Keratinocyte (primary cell): ENCODE measurements at regions not wholly inside any gene's neighbourhood (a gene's known extent, or its start where the extent isn't known, plus 50 kb on each side); places are given as distances from the start of the nearest gene placed in this dataset.

Experiments used
- DNase-seq: peaks from one replicate; pipeline ENCODE4 v3.0.0-alpha.2; 2011; ENCODE audit warnings: low read depth, missing footprints, low spot score
- FAIRE-seq: peaks from 2 replicates; lab custom pipeline; 2011; peaks lifted over from hg19 to GRCh38; lab: Jason Lieb, UNC
- H2AFZ ChIP-seq: 2 replicates; pipeline ENCODE4 v1.6.0; 2012; ENCODE audit warnings: low read length, control low read depth, inconsistent platforms; ENCODE audit not compliant: control insufficient read depth
- H3K27ac ChIP-seq: 2 replicates; pipeline ENCODE4 v1.5.1; 2011; ENCODE audit warnings: low read length; ENCODE audit not compliant: control insufficient read depth, insufficient read depth
- H3K27me3 ChIP-seq: 3 replicates; pipeline ENCODE4 v1.6.0; 2011; ENCODE audit warnings: low read length; ENCODE audit not compliant: control insufficient read depth, insufficient read depth; ENCODE audit errors: extremely low read depth
- H3K36me3 ChIP-seq, 2 experiments: 2 replicates in 1 of 2; 3 replicates in 1 of 2; pipeline ENCODE4 v1.5.1; 2011; ENCODE audit warnings: low read length in 2 of 2, mild to moderate bottlenecking in 1 of 2; ENCODE audit not compliant: control insufficient read depth in 2 of 2, insufficient read depth in 2 of 2; ENCODE audit errors: extremely low read depth in 1 of 2
- H3K4me1 ChIP-seq: 3 replicates; pipeline ENCODE4 v1.5.1; 2011; ENCODE audit warnings: low read length; ENCODE audit not compliant: control insufficient read depth, insufficient read depth; ENCODE audit errors: extremely low read depth
- H3K4me2 ChIP-seq: 3 replicates; pipeline ENCODE4 v1.6.0; 2011; ENCODE audit warnings: low read depth, low read length; ENCODE audit not compliant: control insufficient read depth, insufficient read depth; ENCODE audit errors: extremely low read depth
- H3K4me3 ChIP-seq, 3 experiments: fragments of 200-600 bp in 1 of 3; sonication (generic) in 1 of 3; 2 replicates in 2 of 3; 3 replicates in 1 of 3; pipeline ENCODE4 v1.5.1; 2011 to 2016; ENCODE audit warnings: low read length in 3 of 3, mild to moderate bottlenecking in 3 of 3, control low read depth in 2 of 3, inconsistent platforms in 1 of 3, low read depth in 1 of 3, mixed read lengths in 1 of 3, mixed run types in 1 of 3, moderate library complexity in 1 of 3; ENCODE audit not compliant: control insufficient read depth in 2 of 3, insufficient read depth in 2 of 3; ENCODE audit errors: extremely low read depth in 1 of 3
- H3K79me2 ChIP-seq: 2 replicates; pipeline ENCODE4 v1.6.0; 2012; ENCODE audit warnings: low read length; ENCODE audit not compliant: control insufficient read depth, insufficient read depth
- H3K9ac ChIP-seq: 3 replicates; pipeline ENCODE4 v1.6.0; 2011; ENCODE audit warnings: low read length; ENCODE audit not compliant: control insufficient read depth, insufficient read depth; ENCODE audit errors: extremely low read depth
- H3K9me1 ChIP-seq: 3 replicates; pipeline ENCODE4 v1.6.0; 2011; ENCODE audit warnings: low read length; ENCODE audit not compliant: control insufficient read depth, insufficient read depth; ENCODE audit errors: extremely low read depth
- H3K9me3 ChIP-seq: 2 replicates; pipeline ENCODE4 v1.5.1; 2012; ENCODE audit warnings: low read depth, low read length; ENCODE audit not compliant: control insufficient read depth
- H4K20me1 ChIP-seq: 3 replicates; pipeline ENCODE4 v1.6.0; 2011; ENCODE audit warnings: low read length; ENCODE audit not compliant: control insufficient read depth, insufficient read depth; ENCODE audit errors: extremely low read depth
- CTCF ChIP-seq, 3 experiments: IDR thresholded peaks in 1 of 3; conservative IDR thresholded peaks in 1 of 3; optimal IDR thresholded peaks in 1 of 3; 2 replicates in 2 of 3; 3 replicates in 1 of 3; pipeline versions ENCODE3 to v1.5.1; 2011; ENCODE audit warnings: low read length in 3 of 3, mild to moderate bottlenecking in 3 of 3, moderate library complexity in 2 of 3, control low read depth in 1 of 3, inconsistent platforms in 1 of 3; ENCODE audit not compliant: insufficient read depth in 2 of 3; ENCODE audit errors: extremely low read depth in 1 of 3
- EZH2 ChIP-seq: IDR thresholded peaks from one replicate; pipeline ENCODE4 v1.6.1; 2012; ENCODE audit warnings: inconsistent platforms, mild to moderate bottlenecking, low read length, moderate library complexity
- dilution Hi-C: fragments of 300-500 bp; cut with MboI; formaldehyde crosslinking; loops from one replicate; pipeline ENCODE4 v1.7.0; 2020; ENCODE audit warnings: low sequenced_read_pairs; ENCODE audit not compliant: extremely low pct_ligation_motif_present

- no peak for TF ChIP-seq CTCF (optimal IDR thresholded peaks at IDR 0.05 in 1 of 3, IDR thresholded peaks at IDR 0.05 in 1 of 3, conservative IDR thresholded peaks at IDR 0.05 in 1 of 3; ENCODE audit: extremely low read depth in 1 of 3, insufficient read depth in 2 of 3, low read length in 3 of 3)
- no peak for TF ChIP-seq EZH2
- Histone ChIP-seq H3K4me2 (no peak overlapping the region), H2AFZ (no peak overlapping the region), H3K9me3 (no peaks in the 10 kb centered on the region), H3K79me2 (peaks cover 41% of the 10 kb centered on the region), H3K27ac (no peak overlapping the region), H3K9ac (no peak overlapping the region), H3K27me3 (no peaks in the 10 kb centered on the region), H3K4me3 (no peak overlapping the region), H4K20me1 (no peaks in the 10 kb centered on the region), H3K4me1 (peaks cover 14% of the 10 kb centered on the region), H3K36me3 (no peaks in the 10 kb centered on the region), H3K9me1 (no peaks in the 10 kb centered on the region)
- dilution Hi-C loops = no loop called here
- DNase-seq (no peak), FAIRE-seq (no peak)
Measured at GRCh38 chr17:72592967-72593325, 472.1 kb downstream of the SOX9 start.

- peaks cover 30% of the 10 kb centered on the region for H3K79me2 ChIP-seq
- H3K4me3 ChIP-seq = no peak overlapping the region
- H3K36me3 ChIP-seq = no peaks in the 10 kb centered on the region
- dilution Hi-C loops = no loop called here
- H3K9me3 ChIP-seq = no peaks in the 10 kb centered on the region
- H2AFZ ChIP-seq = no peak overlapping the region
- H3K4me2 ChIP-seq = no peak overlapping the region
- FAIRE-seq = no peak
- no peak overlapping the region for H3K9ac ChIP-seq
- H3K9me1 ChIP-seq = no peaks in the 10 kb centered on the region
- H4K20me1 ChIP-seq = no peaks in the 10 kb centered on the region
- H3K27ac ChIP-seq = no peak overlapping the region
- no peak for DNase-seq
- H3K27me3 ChIP-seq = no peaks in the 10 kb centered on the region
- TF ChIP-seq CTCF (optimal IDR thresholded peaks at IDR 0.05 in 1 of 3, IDR thresholded peaks at IDR 0.05 in 1 of 3, conservative IDR thresholded peaks at IDR 0.05 in 1 of 3; ENCODE audit: extremely low read depth in 1 of 3, insufficient read depth in 2 of 3, low read length in 3 of 3) (no peak), EZH2 (no peak)
- peaks cover 5% of the 10 kb centered on the region for H3K4me1 ChIP-seq
Measured at GRCh38 chr17:72594248-72594647, 473.4 kb downstream of the SOX9 start.
